ENCODE measurements at regions not wholly inside any gene's neighbourhood (a gene's known extent, or its start where the extent isn't known, plus 50 kb on each side); places are given as distances from the start of the nearest gene placed in this dataset.
"Not testable (repeated sequence)": the region's sequence is repeated elsewhere in the genome, so short reads cannot be mapped to it uniquely, and the experiment has no call there.

DNA sequence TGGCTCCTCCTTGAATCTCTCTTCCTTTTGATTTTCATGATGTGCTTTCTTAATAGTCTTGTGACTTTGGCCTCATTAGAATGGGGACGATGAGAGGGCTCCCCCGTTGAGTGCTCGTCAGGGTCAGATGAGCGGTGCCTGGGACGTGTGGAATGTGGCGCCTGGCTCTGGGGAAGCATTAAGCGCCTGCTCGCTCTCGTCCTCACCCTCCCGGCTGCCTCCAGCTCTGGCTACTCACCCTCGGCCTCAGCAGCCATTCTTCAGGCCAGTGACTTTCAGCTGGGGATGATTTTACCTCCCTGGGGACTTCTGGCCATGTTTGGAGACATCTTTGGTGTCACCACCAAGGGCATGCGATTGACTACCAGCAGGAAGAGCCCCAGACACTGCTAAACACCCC, 69.7 kb downstream of the RPS6KA4 start:
- DNase-seq (ENCODE audit: low read depth): no peak

- no peak for DNase-seq (ENCODE audit: low read depth)
Observed at GRCh38 chr11:64429970-64430369, 71.0 kb downstream of the RPS6KA4 start.

GRCh38 chr11:64430645-64431044, 71.7 kb downstream of the RPS6KA4 start:
- DNase-seq (ENCODE audit: low read depth): no peak

DNA sequence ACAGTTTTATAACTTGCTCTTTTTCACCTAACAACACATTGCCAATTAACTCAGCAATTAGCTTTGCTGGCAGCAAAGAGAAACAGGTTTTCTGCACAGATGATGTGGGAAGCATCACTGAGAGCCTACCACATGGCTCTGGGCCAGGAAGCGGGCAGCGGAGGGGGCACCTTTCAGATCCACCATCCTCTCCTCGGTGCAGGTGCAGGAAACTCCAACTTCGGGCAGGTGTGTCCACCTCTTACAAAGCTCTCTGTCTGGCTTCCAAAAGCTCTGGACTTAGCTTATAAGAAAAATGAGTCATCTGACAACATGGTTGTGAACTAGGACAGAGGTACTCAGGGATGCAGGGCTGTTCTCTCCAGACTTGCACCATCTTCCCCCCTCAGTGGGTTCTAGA, 77.0 kb downstream of the RPS6KA4 start:
- peak; percentile 10 for DNase-seq (ENCODE audit: low read depth)

DNA sequence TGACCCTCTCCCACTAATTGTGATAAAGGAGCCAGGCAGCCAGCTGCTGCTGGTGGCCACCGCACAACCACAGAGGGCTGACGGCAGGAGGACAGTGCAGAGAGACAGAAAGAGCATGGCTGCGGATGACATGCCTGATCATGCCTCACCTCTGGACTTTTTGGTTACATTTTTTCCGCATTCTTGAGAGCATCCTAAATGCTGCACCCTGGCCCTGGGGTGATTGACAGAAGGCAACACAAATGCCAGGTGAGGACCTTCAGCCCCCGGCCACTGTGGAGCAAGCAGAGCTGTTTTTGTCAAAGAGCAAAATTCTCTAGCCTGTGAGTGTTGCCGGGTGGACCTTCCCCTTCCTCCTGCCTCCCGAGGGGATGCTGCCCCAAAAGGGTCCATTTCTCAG, 78.5 kb downstream of the RPS6KA4 start:
- no peak for DNase-seq (ENCODE audit: low read depth)

- DNase-seq (ENCODE audit: low read depth): no peak
Observed at GRCh38 chr11:64438986-64439771, 80.2 kb downstream of the RPS6KA4 start.

- not testable (repeated sequence) for DNase-seq (ENCODE audit: low read depth)
Observed at GRCh38 chr11:64439772-64440491, 81.0 kb downstream of the RPS6KA4 start.

DNA sequence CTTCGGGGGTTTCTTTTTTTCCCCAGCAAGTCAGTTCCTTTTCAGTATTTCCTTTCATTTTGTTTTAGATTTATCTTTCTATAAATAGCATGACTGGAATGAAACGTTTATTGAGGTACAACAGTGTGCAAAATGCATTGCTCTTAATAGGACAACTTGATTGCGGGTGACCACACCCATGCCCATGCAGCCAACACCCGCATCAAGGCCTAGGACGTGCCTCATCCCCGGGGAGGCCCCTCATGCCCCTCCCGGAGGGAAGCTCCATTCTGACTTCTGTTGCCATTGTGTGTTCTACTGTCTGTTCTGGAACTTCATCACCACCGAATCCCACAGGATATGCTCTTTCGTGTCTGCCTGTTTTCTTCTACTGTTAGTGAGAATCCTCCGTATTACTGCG, 82.2 kb downstream of the RPS6KA4 start:
- no peak for DNase-seq (ENCODE audit: low read depth)

- DNase-seq (ENCODE audit: low read depth): no peak
Observed at GRCh38 chr11:64443001-64443400, 84.0 kb downstream of the RPS6KA4 start.

GRCh38 chr11:64444838-64445441, 86.0 kb downstream of the RPS6KA4 start:
- peak; percentile 29 for DNase-seq (ENCODE audit: low read depth)

- no peak for DNase-seq (ENCODE audit: low read depth)
Observed at GRCh38 chr11:64445651-64446050, 86.7 kb downstream of the RPS6KA4 start.

DNA sequence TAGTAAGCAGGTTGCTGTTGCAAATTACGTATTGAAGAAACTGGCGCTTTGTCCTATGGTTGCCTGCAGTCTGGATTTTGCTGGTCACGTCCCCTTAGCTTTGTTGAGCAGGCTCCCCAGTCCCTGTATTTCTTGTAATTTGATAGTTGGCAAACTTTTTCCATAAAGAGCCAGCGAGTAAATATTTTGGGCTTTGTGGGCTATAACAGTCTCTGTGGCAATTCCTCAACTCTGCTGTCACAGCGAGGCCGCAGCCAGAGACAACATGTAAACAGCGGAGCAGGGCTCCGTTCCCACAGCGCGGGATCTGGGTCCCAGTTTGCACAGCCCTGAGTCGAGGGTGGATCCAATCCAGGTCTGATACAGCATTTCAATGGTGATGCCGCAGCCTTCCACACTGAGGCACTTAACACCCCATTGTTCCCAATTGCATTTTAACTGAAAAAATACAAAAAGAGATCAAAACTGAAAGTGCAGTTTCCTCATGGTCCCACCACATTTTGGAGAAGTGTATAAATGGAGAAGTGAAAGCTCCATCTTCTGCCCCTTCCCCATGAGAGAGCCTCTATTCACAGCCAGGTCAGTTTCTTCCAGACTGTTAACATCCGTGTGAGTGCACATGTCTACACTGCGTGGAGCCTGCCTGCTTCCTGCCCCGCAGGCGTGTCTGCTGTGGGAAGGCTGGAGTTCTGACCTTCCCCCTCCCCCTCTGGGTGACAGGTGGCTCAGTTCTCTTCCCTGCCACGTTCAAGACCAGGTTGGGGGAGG, 89.1 kb downstream of the RPS6KA4 start:
- DNase-seq (ENCODE audit: low read depth): peak; percentile 20

DNA sequence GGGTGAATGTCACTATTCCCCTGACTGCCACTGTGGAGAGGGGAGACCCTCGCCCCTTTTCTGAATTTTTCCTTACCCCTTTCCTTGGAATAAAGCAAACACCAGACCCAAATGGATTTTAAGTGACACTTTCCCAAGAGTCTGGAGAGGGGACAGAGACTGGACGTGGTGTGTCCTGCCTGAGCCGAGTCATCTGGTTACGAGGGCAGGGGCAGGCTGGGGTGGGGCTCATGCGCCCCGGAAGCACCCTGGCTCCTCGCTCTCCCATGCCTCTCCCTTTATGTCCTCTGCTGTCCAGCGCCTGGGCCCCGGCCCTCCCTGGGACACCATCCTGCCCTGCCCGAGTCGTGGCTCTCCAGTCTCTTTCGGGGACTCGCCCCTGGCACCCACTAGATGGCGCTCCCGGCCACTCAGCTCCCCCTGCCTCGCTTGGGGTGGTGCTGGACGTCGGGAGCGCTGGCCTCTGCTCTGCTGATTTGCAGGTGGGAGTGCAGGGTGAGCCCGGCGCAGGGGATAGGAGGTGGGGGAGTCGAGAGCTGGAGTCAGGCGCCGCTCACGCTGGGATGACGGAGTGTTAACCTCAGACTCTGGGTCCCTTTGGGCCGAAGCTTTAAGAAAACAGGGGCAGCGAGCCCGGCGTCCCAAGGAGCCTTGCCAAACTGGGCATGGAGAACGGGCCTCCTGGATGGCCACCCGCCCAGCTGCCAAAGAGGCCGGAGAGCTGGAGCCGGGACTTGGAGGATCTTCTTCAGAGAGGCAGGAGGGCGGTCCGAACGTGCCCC, 89.8 kb downstream of the RPS6KA4 start:
- peak; percentile 53 for DNase-seq (ENCODE audit: low read depth)

DNA sequence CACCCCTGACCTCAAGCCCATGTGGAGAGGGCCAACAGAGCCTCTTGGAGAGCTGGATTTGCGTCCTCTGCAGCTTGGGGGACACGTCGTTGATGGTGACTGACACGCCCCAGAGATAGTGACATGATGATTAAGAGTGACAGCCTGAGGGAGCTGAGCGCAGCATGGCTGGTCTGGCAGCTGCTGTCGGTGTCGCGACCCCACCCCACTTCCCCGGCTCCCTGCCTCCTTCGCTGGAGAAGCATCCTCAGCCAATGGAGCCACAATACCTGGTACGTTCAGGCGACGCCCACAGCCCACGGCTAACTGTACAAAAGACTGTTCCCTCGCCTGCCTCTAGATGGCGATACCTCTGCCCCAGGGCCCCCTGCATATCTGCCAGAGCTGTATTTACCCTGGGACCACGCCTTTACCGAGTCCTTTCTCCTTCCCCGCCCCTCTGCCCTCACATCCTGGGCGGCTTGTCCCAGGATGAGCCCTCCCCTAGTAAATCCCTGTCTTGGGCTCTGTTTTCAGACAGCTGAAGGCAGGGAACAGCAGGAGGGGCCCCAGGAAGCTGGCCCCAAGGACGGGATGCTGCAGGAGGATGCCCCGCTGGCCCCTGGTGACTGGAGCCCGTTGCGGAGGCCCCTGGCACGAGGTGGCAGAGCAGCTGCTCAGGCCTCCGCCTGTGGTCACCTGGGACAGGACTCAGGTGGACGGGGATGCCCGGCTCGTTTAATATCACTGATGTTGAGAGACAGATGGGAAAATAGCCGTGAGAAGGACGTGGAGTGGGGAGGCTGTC, 90.6 kb downstream of the RPS6KA4 start:
- peak; percentile 42 for DNase-seq (ENCODE audit: low read depth)

DNA sequence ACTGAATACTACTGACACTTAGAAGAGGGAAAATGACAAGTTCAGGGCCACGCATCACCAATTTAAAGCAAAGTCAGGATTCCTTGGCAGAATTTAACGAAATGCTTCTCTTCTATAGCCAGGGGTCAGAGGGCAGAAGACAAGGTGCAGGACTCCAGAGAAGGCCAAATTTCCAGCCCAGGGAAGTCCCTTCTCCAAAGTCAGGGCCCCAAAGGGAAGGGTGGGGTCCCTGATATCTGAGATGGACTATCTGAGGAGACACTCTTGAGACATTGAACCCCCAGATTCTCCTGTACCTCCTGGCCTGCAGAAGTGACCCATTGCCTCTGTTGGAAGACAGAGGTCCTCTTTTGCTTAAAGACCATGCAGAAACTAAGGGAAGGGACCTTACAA, 91.2 kb downstream of the RPS6KA4 start:
- DNase-seq (ENCODE audit: low read depth): no peak

GRCh38 chr11:64451856-64452255, 92.9 kb downstream of the RPS6KA4 start:
- no peak for DNase-seq (ENCODE audit: low read depth)

- DNase-seq (ENCODE audit: low read depth): no peak
Observed at GRCh38 chr11:64453466-64453865, 94.5 kb downstream of the RPS6KA4 start.

DNA sequence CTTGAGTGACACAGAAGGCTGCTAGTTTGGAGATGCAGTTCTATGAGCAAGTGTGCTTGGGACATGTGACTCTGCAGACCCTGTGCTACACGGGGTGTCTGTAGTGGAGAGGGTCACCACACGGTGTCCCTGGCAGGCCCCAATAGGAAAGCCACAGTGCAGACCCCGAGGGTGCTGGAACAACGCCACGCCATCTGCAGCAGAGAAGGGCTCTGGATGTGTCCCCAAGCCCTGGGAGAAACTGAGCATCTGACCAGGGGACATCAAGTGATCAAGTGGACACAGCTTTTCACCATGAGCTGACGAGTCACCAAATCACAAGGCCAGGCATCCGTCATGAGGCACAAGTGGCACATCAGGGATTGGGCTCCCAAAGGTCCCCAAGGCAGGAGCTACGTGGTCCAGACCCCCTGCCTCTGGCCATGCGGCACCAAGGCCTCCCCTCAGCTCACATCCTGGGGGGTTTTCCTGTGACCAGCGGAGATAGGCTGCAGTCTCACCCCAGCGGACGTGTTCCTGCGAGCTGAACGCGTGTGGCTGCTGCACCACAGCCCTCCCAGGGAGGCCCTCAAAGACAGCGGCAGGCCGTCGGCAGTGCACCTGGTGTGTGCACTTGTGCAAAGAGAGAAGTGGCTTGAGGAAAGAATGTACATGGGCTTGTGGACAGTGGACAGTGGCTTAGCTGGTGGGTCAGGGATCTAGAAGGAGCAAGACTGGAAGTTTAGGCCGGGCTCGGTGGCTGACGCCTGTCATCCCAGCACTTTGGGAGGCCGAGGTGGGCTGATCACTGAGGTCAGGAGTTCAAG, 96.7 kb downstream of the RPS6KA4 start:
- DNase-seq (ENCODE audit: low read depth): no peak

- no peak for DNase-seq (ENCODE audit: low read depth)
Observed at GRCh38 chr11:64456509-64457320, 97.8 kb downstream of the RPS6KA4 start.
